Activated CD4-positive, alpha-beta T cell treated with anti-CD3 and anti-CD28 coated beads, Interleukin-2, amount 50 U/mL, for 1 hour (primary cell): ENCODE measurements at regions not wholly inside any gene's neighbourhood (a gene's known extent, or its start where the extent isn't known, plus 50 kb on each side); places are given as distances from the start of the nearest gene placed in this dataset.
"Not testable (repeated sequence)": the region's sequence is repeated elsewhere in the genome, so short reads cannot be mapped to it uniquely, and the experiment has no call there.

Experiments
- DNase-seq: peaks from one replicate; pipeline ENCODE4 v3.0.0-alpha.2; 2020

- DNase-seq, result no peak
Measured at GRCh38 chr11:16605389-16605893, 133.0 kb upstream of the C11orf58 start.

DNA sequence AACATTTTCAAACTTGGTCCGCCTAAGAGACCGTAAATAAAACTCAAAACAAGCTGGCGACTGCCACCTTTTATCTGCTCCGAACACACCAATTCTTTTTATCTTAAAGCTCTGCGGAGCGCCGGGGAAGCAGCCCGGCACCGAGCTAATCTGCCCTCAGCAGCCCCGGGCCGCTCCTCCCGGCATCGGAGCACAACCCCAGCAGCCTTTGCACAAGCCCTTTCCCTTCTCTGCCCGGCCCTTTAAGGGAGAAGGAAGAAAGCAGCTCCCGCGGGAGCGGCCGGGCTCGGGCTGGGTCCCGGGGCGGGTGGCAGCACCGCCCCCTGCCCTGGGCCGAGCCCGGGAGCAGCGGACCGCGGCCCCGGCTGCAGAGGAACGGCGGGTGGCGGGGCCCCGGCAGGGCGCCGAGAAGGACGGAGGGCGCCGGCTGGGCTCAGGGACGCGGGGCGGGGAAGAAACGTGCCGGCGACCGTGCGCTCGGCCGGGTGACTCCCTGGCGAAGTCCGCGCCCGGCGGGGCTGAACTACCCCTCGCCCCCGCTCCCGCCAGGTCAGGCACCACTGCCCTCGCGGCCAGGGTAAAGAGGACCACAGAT, 133.6 kb upstream of the C11orf58 start:
- DNase-seq, result no peak

GRCh38 chr11:16603890-16604793, 134.3 kb upstream of the C11orf58 start:
- DNase-seq, result no peak

- DNase-seq, result no peak
Measured at GRCh38 chr11:16603245-16603644, 135.2 kb upstream of the C11orf58 start.

DNA sequence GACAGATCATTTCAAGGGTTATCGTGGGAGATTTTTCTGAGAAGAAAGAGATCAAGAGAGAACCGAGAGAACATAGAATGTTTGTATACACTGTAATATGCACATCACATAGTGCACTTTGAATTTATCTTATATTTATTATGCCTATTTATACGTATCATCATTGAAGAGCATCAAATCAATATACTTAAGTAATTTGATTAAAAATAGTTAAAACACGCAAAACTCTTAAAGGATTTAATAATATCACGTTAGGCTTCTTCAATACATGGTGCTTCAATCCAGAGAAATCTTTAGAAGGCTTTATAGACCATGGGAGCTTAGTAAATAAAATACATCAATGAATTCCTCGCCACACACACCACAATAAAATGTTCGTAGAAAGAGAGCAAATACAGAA, 139.5 kb upstream of the C11orf58 start:
- no peak for DNase-seq

- no peak for DNase-seq
Measured at GRCh38 chr11:16598032-16598431, 140.4 kb upstream of the C11orf58 start.

GRCh38 chr11:16596231-16596630, 142.2 kb upstream of the C11orf58 start:
- no peak for DNase-seq

DNA sequence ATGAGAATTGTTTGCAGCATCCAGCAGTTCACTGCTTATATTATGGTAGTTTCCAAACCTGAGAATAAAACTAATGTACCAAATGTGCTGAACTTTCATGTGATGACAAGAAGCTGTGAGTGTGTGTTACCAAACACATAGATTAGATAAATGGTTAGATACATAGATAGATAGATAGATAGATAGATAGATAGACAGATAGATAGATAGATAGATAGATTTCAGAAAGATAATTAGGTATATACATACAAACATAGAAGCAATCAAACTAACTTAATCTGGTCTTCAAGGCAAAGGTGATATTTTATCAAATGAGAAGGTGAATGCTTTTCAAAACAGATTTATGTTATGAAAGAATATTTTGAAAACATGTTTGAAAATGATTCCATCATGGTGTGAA, 147.3 kb upstream of the C11orf58 start:
- DNase-seq, result no peak

- no peak for DNase-seq
Measured at GRCh38 chr11:16587670-16588069, 150.8 kb upstream of the C11orf58 start.

GRCh38 chr11:16584569-16584968, 153.9 kb upstream of the C11orf58 start:
- no peak for DNase-seq

- not testable (repeated sequence) for DNase-seq
Measured at GRCh38 chr11:16581078-16581477, 157.4 kb upstream of the C11orf58 start.

DNA sequence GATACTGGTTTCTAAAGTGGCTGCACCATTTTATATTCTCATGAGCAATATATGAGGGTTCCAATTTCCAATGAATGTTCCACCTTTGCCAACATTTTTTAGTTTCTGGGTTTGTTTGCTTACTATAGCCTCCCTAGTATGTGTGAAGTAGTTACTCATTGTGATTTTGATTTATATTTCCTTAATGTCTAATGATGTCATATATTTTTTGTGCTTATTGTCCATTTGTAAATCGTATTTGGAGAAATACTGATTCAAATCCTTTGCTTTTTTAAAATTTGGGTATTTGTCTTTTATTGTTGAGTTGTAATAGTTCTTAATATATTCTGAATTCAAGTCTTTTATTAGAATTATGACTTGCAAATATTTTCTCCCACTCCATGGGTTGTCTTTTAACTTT, 161.0 kb upstream of the C11orf58 start:
- DNase-seq, result no peak

GRCh38 chr11:16574889-16575288, 163.6 kb upstream of the C11orf58 start:
- DNase-seq, result not testable (repeated sequence)

GRCh38 chr11:16572945-16573344, 165.5 kb upstream of the C11orf58 start:
- DNase-seq, result no peak

DNA sequence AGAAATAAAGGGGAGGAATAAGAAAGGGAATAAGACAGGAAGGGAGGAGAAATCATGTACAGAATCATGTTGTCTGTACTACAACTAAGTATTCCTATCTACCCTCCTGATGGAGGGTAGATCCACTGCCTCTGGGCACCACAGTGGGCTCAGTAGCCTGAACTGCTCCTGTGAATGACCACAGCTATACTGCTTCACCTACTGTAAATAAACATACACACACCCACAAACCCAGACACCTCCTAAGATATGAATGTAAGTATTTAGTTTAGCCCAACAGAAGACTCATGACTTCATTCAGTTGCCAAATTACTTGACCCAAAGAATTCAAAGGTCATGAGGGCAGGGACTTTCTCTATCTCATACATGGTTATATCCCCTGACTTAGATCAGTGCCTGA, 177.3 kb upstream of the C11orf58 start:
- no peak for DNase-seq

DNA sequence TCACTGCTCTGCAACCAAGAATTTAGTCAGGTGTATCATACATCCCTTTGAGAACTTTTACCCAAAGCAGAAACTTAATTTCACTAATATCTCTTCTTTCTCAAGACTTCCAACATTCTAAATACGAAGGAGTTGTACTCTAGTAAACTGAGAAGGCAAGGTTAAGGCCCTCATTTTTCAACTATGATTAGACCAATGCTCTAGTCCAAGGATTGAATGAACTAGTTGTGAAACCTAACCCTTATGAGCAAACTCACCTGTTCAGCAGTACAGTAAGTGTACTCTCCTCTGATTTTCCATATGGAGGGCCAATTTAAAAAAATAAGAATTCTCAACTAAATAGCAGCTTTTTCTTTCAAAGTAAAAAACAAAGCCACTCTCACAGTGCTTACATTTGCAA, 180.0 kb upstream of the C11orf58 start:
- no peak for DNase-seq

GRCh38 chr11:16555956-16556355, 182.5 kb upstream of the C11orf58 start:
- DNase-seq, result no peak

GRCh38 chr11:16554361-16554760, 184.1 kb upstream of the C11orf58 start:
- DNase-seq, result no peak

GRCh38 chr11:16547879-16548278, 190.6 kb upstream of the C11orf58 start:
- no peak for DNase-seq

- no peak for DNase-seq
Measured at GRCh38 chr11:16543642-16544041, 187.3 kb upstream of the SOX6 start.

GRCh38 chr11:16542353-16542752, 186.0 kb upstream of the SOX6 start:
- no peak for DNase-seq

GRCh38 chr11:16536513-16536912, 180.2 kb upstream of the SOX6 start:
- DNase-seq, result no peak

DNA sequence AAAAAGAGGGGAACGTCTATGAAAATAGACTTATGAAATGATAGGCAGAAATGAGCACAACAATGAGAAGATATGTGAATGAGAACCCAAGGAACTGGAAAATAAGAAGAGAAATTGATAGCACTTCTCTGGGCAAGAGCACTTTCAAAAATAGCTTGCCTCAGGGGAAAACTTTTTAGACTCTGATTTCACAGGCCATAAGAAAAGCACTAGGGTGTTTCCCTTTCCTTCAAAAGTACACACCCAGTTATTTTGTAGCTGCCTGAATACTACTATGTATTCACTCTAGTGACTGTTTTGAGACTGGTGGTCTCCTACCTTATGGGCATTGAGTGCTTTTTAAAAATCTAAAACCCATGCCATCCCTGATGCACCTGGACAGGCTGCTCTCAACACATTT, 172.3 kb upstream of the SOX6 start:
- DNase-seq, result no peak

DNA sequence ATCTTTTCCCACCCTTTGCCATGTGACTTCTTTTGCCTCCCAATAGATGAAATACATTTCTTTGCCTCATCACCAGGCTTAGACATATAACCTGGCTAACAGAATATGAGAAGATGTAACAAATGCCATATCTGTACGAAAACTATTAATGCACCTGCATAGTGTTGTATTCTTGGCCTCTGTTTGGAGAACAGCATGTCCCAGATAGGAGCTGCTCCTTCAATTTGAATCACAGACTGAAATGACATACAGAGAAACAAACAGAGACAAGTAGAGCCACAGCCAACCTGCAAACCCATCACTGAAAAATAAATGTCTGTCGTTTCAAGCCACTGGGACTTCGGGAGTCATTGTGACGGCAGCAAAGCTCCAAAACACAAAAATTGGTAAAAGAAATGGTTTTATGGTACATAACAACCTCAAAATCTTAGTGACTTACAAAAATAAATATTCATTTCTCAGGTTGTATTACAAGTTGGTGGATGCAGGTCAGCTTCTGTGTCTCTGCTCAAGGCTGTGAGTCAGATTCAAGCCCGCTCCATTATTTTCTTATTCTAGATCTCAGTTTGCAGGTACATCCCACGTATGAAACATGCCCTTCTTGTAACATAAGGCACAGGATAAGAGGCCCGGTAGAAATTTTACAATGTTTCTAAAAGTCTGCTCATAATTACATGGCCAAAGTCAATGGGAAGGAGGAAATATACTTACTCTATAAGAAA, 171.3 kb upstream of the SOX6 start:
- DNase-seq, result no peak
